ENCODE measurements at regions not wholly inside any gene's neighbourhood (a gene's known extent, or its start where the extent isn't known, plus 50 kb on each side); places are given as distances from the start of the nearest gene placed in this dataset.

GRCh38 chrX:773292-774025 is 142.9 kb downstream of the SHOX start:
- H3K36me3 ChIP-seq, result no peaks in the 10 kb centered on the region
- WGBS, 2 donors, result 77% methylated on average over 9 of the region's 9 CpGs
- ATAC-seq (no peak), DNase-seq (no peak)
- no peaks in the 10 kb centered on the region for H3K4me1 ChIP-seq
- no peaks in the 10 kb centered on the region for H3K27me3 ChIP-seq
- no peak overlapping the region for H3K27ac ChIP-seq
- no peak for TF ChIP-seq CTCF (IDR thresholded peaks at IDR 0.05)
- H3K9me3 ChIP-seq, result peaks cover 0 to 8% (median 0%) of the 10 kb centered on the region in 11 donors
- intact Hi-C loops (cut with DNase I), result loop anchor here in 1 of 10 donors (10.0 kb wide), 1 partner anchor 319 kb away; no protein-coding TSS in a partner anchor
- no peak overlapping the region for H3K4me3 ChIP-seq

GRCh38 chrX:771536-771935 is 140.9 kb downstream of the SHOX start:
- ATAC-seq (no peak), DNase-seq (no peak)
- intact Hi-C loops (cut with DNase I), result loop anchor here in 1 of 10 donors (10.0 kb wide), 1 partner anchor 317 kb away; no protein-coding TSS in a partner anchor
- Histone ChIP-seq H3K4me3 (no peak overlapping the region), H3K27me3 (no peaks in the 10 kb centered on the region), H3K27ac (no peak overlapping the region), H3K36me3 (no peaks in the 10 kb centered on the region), H3K4me1 (no peaks in the 10 kb centered on the region), H3K9me3 (peaks cover 0 to 8% (median 0%) of the 10 kb centered on the region in 11 donors)
- no peak for TF ChIP-seq CTCF (IDR thresholded peaks at IDR 0.05)
- 73% methylated on average over 6 of the region's 6 CpGs for WGBS, 2 donors

- Histone ChIP-seq H3K27ac (no peak overlapping the region), H3K4me3 (no peak overlapping the region), H3K9me3 (peaks cover 0 to 8% (median 0%) of the 10 kb centered on the region in 11 donors), H3K27me3 (peaks cover 0 to 6% (median 0%) of the 10 kb centered on the region in 7 donors), H3K36me3 (no peaks in the 10 kb centered on the region), H3K4me1 (no peaks in the 10 kb centered on the region)
- no peak for ATAC-seq
- DNase-seq, result no peak
- no peak for TF ChIP-seq CTCF (IDR thresholded peaks at IDR 0.05)
- 8 to 31% methylated on average over 3 of the region's 3 CpGs for whole genome bisulfite sequencing, 2 donors
- intact Hi-C loops (cut with DNase I), result loop anchor here in 1 of 10 donors (10.0 kb wide), 1 partner anchor 315 kb away; no protein-coding TSS in a partner anchor
These were observed 139.2 kb downstream of the SHOX start for GRCh38 chrX:769796-770195.

- Histone ChIP-seq H3K9me3 (peaks cover 0 to 8% (median 0%) of the 10 kb centered on the region in 11 donors), H3K36me3 (no peaks in the 10 kb centered on the region), H3K4me1 (no peaks in the 10 kb centered on the region), H3K4me3 (no peak overlapping the region), H3K27me3 (peaks cover 0 to 11% (median 0%) of the 10 kb centered on the region in 7 donors), H3K27ac (no peak overlapping the region)
- TF ChIP-seq CTCF (IDR thresholded peaks at IDR 0.05), result no peak
- 70 to 79% methylated on average over 7 of the region's 7 CpGs for WGBS, 2 donors
- ATAC-seq, result no peak
- no peak for DNase-seq
- intact Hi-C loops (cut with DNase I), result no loop called here
These were observed 138.0 kb downstream of the SHOX start for GRCh38 chrX:768596-768995.
